LNCAP (cell line): ENCODE measurements at regions not wholly inside any gene's neighbourhood (a gene's known extent, or its start where the extent isn't known, plus 50 kb on each side); places are given as distances from the start of the nearest gene placed in this dataset.

Source experiments
- TF ChIP-seq, protein P1 (sequence below): fragments of 450-650 bp; IDR thresholded peaks from 2 replicates; pipeline ENCODE4 v1.5.1; 2017; ENCODE audit warnings: mild to moderate bottlenecking

DNA sequence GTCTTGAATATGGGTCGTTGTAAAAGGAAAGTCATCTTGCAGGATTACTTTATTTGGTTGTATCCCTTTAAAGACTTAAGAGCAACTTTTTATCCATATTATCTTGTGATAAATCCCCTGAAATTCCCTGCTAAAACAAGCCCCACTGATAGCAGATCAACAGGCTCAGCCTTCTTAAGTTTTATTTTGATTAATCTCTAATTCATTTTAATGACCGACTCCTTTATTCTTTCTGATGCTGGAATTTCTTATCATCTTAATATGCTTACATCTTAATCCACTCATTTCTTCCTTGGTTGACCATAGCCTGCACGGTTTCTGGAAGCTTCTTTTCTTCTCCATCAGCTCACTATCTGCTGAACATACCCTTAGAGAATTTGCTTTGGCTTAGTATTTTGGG is 188.5 kb upstream of the CCDC68 start:
- TF ChIP-seq, protein P1, sequence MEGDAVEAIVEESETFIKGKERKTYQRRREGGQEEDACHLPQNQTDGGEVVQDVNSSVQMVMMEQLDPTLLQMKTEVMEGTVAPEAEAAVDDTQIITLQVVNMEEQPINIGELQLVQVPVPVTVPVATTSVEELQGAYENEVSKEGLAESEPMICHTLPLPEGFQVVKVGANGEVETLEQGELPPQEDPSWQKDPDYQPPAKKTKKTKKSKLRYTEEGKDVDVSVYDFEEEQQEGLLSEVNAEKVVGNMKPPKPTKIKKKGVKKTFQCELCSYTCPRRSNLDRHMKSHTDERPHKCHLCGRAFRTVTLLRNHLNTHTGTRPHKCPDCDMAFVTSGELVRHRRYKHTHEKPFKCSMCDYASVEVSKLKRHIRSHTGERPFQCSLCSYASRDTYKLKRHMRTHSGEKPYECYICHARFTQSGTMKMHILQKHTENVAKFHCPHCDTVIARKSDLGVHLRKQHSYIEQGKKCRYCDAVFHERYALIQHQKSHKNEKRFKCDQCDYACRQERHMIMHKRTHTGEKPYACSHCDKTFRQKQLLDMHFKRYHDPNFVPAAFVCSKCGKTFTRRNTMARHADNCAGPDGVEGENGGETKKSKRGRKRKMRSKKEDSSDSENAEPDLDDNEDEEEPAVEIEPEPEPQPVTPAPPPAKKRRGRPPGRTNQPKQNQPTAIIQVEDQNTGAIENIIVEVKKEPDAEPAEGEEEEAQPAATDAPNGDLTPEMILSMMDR = no peak

DNA sequence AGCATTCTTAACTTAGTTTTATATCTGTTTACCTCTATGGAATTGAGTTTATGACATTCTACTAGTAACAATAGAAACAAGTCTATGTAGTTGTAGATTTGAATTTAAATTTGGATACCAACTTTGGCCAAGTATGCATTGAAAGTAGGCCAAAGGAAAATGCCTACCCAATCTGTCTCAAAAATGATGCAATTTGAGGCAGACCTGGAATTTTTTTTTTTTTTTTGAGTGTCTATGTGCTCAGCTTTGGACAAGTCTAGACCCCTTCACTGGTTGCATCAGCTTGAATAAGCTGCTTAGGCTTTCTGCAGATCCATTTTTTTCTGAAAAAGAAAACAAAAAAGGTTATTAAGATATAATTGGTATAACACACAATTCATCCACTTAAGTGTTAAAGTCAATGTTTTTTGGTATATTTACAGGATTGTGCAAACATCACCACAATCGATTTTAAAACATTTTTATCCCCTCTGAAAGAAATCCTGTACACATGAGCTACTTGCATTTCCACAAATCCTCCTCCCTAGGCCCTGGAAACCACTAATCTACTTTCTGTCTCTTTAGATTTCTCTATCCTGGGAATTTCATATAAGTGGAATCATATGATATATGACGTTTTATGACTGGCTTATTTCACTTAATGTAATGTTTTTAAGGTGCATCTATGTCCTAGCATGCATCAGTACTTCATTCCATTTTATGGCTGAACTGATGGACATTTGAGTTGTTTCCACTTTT is 185.1 kb upstream of the CCDC68 start:
- TF ChIP-seq, protein P1 = no peak

DNA sequence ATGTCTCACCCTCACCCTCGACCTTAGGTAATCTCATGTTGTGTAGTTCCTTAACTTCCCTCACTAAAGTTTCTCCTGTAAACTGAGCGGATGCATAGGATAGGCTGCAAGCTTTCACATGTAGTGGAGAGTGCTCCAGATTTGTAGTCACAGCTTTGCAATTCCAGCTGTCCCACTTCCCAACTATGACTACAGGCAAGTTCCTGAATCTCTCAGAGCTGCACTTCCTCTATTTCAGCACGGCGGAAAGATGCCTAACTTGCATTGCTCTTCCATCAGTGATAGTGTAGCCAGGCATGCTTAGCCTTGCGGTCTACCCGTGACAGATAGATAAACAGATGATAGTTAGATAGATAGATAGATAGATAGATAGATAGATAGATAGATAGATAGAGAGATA is 183.1 kb upstream of the CCDC68 start:
- TF ChIP-seq, protein P1 = no peak

DNA sequence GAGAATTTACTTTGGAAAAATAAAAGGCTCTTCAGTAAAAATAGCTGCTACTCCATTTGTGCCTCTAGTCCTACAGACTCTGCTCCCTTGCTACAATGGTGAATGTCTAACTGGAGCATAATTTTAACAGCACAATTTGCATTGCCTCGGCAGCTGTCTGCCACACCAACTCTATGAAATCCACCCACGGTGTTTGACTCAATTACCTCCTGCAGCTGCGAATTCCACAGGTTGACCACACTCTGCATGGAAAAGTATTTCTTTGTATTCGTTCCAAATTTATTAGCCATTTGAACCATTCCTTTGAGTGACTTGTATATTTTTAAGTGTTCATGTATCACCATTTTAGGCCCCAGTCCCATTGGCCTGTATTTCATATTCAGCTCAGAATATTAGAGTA is 182.1 kb upstream of the CCDC68 start:
- TF ChIP-seq, protein P1 = no peak

DNA sequence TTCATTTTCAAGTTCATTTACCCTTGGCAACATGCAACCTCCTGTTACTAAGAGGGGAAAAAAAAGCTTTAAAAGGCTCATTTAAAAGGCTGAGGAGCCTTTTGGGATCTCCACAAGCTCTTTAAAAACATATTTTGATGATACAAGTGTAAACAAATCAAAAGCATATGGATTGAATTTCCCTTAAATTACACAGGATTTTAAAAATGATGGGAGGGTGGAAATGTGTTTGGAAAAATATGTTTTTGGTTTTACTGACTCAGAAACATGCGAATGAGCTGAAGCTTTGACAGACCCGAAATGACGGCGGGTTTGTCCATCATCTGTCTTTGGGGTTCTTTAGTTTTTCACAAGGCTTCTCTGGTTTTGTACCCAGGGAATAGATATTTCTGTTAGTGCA is 180.6 kb upstream of the CCDC68 start:
- TF ChIP-seq, protein P1 = no peak

DNA sequence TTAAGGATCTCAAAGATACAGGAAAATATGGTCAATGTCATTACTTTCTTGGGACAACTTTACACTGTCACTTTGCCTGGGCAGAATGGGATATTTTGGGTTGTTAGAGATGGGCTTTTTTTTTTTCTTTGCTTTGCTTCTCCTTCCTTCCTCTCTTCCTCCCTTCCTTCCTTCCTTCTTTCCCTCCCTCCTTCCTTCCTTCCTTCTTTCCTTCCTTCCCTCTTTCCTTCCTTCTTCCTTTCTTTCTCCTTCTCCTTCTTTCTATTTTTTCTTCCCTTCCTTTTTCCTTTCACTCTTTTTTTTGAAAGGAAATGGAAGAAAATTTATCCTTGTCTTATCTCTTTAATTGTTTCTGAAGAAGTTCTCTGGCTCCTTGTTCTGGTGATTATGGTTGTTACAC is 180.0 kb upstream of the CCDC68 start:
- TF ChIP-seq, protein P1 = no peak

DNA sequence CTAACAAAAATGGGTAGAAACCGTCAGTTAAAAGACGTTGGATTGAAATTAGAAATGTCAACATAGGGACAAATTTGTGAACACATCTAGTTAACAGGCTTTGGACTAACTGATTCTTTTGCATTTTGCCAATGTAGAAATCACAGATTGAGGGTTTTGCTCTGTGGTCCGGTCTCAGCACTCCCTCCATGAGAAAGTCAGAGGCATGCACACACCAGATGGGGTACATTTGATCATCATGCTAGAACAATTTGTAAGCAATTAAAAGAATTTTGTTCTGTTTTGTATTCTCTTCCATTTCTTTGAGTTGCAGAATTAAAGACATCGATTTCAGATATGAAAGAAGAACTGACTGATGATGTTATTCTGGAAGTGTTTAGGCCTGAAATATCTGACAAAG is 179.1 kb upstream of the CCDC68 start:
- TF ChIP-seq, protein P1 = no peak

DNA sequence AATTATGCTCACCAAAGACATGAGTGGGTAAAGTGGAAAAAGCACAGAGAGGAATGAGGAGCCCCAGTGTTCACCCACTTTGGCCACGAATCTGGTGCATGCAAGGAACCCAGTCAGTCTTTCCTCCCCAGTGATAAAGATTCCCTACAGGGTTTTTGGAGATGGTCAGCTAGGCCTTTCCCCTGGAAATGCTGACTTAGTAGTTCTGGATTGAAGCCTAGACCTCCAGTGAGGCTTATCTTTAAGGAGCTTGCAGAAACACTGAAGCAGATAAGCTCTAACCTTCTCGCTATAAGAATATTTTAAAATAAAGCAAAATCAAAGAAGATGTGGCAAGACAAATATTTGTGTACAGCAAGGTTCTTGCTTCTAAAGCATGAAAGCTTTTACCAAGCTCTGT is 178.3 kb upstream of the CCDC68 start:
- TF ChIP-seq, protein P1 = no peak
